ENCODE measurements at regions not wholly inside any gene's neighbourhood (a gene's known extent, or its start where the extent isn't known, plus 50 kb on each side); places are given as distances from the start of the nearest gene placed in this dataset.

- no peak for TF ChIP-seq EZH2 (IDR thresholded peaks at IDR 0.05; ENCODE audit: low read length, missing control alignments)
- TF ChIP-seq, protein P1, sequence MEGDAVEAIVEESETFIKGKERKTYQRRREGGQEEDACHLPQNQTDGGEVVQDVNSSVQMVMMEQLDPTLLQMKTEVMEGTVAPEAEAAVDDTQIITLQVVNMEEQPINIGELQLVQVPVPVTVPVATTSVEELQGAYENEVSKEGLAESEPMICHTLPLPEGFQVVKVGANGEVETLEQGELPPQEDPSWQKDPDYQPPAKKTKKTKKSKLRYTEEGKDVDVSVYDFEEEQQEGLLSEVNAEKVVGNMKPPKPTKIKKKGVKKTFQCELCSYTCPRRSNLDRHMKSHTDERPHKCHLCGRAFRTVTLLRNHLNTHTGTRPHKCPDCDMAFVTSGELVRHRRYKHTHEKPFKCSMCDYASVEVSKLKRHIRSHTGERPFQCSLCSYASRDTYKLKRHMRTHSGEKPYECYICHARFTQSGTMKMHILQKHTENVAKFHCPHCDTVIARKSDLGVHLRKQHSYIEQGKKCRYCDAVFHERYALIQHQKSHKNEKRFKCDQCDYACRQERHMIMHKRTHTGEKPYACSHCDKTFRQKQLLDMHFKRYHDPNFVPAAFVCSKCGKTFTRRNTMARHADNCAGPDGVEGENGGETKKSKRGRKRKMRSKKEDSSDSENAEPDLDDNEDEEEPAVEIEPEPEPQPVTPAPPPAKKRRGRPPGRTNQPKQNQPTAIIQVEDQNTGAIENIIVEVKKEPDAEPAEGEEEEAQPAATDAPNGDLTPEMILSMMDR (conservative IDR thresholded peaks at IDR 0.05 in 1 of 2, IDR thresholded peaks at IDR 0.05 in 1 of 2; ENCODE audit: low read depth in 1 of 2, low read length in 2 of 2), result no peak
Observed at GRCh38 chr3:150030841-150031240, 60.1 kb upstream of the PFN2 start.

All from fibroblast of lung (primary cell).